HG03103 (cell line): ENCODE measurements at regions not wholly inside any gene's neighbourhood (a gene's known extent, or its start where the extent isn't known, plus 50 kb on each side); places are given as distances from the start of the nearest gene placed in this dataset.
"Not testable (repeated sequence)": the region's sequence is repeated elsewhere in the genome, so short reads cannot be mapped to it uniquely, and the experiment has no call there.

ENCODE experiments used
- ATAC-seq: cut with Tn5 transposase; IDR thresholded peaks from one replicate; pipeline ENCODE4 v1.9.1; 2021; ENCODE audit warnings: low read depth; ENCODE audit not compliant: unreplicated experiment

- no peak for ATAC-seq
These were observed 108.8 kb downstream of the EFHB start for GRCh38 chr3:19825193-19825592.

- ATAC-seq, result no peak
These were observed 111.2 kb downstream of the EFHB start for GRCh38 chr3:19822805-19823204.

- no peak for ATAC-seq
These were observed 117.4 kb downstream of the EFHB start for GRCh38 chr3:19816631-19817030.

- no peak for ATAC-seq
These were observed 118.2 kb downstream of the EFHB start for GRCh38 chr3:19815805-19816204.

GRCh38 chr3:19813743-19814142 is 120.3 kb downstream of the EFHB start:
- ATAC-seq, result not testable (repeated sequence)

- ATAC-seq, result no peak
These were observed 122.3 kb downstream of the EFHB start for GRCh38 chr3:19811689-19812088.

GRCh38 chr3:19808834-19809233 is 125.2 kb downstream of the EFHB start:
- ATAC-seq, result no peak

GRCh38 chr3:19799887-19800286 is 134.1 kb downstream of the EFHB start:
- ATAC-seq, result no peak

GRCh38 chr3:19799115-19799514 is 134.9 kb downstream of the EFHB start:
- no peak for ATAC-seq

- ATAC-seq, result no peak
These were observed 135.7 kb downstream of the EFHB start for GRCh38 chr3:19798324-19798723.

GRCh38 chr3:19792388-19792787 is 141.6 kb downstream of the EFHB start:
- ATAC-seq, result no peak

- no peak for ATAC-seq
These were observed 158.3 kb downstream of the EFHB start for GRCh38 chr3:19775765-19776164.

GRCh38 chr3:19769694-19770093 is 164.3 kb downstream of the EFHB start:
- ATAC-seq, result no peak

GRCh38 chr3:19765954-19766353 is 168.1 kb downstream of the EFHB start:
- no peak for ATAC-seq

- no peak for ATAC-seq
These were observed 176.2 kb downstream of the EFHB start for GRCh38 chr3:19757773-19758172.

GRCh38 chr3:19749448-19750017 is 184.5 kb downstream of the EFHB start:
- ATAC-seq, result no peak

GRCh38 chr3:19748782-19749447 is 185.1 kb downstream of the EFHB start:
- no peak for ATAC-seq

- no peak for ATAC-seq
These were observed 190.0 kb downstream of the EFHB start for GRCh38 chr3:19744047-19744446.

- no peak for ATAC-seq
These were observed 191.1 kb downstream of the EFHB start for GRCh38 chr3:19742935-19743334.

GRCh38 chr3:19739504-19739903 is 194.5 kb downstream of the EFHB start:
- no peak for ATAC-seq

- no peak for ATAC-seq
These were observed 195.2 kb downstream of the EFHB start for GRCh38 chr3:19738846-19739245.

- ATAC-seq, result no peak
These were observed 198.9 kb downstream of the EFHB start for GRCh38 chr3:19735111-19735510.

GRCh38 chr3:19734453-19734852 is 199.6 kb downstream of the EFHB start:
- ATAC-seq, result no peak
